GM19328 (cell line): ENCODE measurements at regions not wholly inside any gene's neighbourhood (a gene's known extent, or its start where the extent isn't known, plus 50 kb on each side); places are given as distances from the start of the nearest gene placed in this dataset.

Experiments
- ATAC-seq: cut with Tn5 transposase; IDR thresholded peaks from one replicate; pipeline ENCODE4 v1.9.1; 2021; ENCODE audit warnings: mild to moderate bottlenecking, moderate library complexity; ENCODE audit not compliant: unreplicated experiment

- no peak for ATAC-seq
Observed at GRCh38 chr6:9428421-9429172, 986.3 kb downstream of the TFAP2A start.

DNA sequence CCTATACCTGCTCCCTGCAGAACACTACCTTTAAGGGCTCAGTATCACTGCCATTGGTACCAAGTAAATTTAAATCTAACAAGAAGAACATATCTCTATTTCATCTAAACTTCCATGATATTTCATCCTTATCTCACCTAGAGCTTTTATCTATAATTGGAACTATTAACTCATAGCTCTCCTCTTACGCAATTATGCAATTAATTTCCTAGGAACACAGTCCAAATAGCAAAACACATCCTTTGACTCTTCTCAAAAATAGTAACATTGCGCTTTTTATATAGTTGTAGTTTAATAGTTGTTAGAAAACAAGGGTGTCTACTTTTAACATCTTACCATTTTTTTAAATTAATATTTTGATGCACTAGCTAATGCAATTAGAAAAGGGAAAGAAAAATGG, 986.8 kb upstream of the SLC35B3 start:
- ATAC-seq, result no peak

GRCh38 chr6:9420316-9421015, 985.1 kb upstream of the SLC35B3 start:
- ATAC-seq, result no peak

DNA sequence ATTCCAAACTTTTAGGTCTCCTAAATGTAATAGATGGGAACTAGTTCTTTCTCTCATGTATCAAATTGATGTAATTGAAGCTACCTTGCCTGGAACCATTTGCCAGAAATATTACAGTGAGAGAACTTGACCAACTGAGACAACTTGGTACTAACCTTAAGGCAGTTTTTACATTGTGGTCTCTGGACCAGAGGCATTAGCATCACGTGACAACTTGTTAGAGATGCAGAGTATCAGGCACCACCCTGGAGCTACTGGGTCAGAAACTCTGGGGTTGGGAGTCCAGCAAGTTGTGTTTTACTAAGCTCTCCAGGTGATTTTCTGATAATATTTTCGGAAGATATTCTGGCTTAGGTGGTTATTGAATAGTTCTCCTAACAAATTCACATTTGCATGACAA, 982.1 kb upstream of the SLC35B3 start:
- ATAC-seq, result no peak

DNA sequence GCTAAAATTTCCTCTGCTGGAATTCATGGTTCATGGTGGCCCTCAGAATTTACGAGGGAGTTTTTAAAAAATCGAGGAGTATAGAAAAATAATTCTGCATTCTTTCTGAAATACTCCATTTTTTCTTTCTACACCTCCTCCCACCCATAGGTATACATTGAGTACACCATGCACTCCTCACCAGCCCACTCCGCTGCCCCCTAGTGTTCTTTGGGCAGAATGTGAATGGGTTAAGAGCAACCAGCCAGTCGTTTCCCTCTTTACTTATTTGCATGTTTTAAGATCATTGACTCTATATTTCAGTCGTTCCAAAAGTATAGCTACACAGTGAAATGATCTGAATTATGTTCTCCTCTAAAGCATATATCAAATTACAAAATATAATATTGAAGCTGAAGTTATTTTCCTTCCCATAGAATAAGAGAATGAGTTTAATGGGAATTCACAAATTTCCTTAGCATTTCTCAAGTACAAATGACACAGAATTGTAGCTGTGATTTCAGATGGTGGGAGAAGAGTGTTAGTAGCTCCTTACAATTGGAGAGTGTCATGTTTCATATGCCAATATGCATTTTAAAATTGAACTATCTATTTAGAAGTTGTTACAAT, 977.7 kb upstream of the SLC35B3 start:
- ATAC-seq, result peak; percentile 86

- ATAC-seq, result no peak
Observed at GRCh38 chr6:9409126-9409525, 973.8 kb upstream of the SLC35B3 start.

DNA sequence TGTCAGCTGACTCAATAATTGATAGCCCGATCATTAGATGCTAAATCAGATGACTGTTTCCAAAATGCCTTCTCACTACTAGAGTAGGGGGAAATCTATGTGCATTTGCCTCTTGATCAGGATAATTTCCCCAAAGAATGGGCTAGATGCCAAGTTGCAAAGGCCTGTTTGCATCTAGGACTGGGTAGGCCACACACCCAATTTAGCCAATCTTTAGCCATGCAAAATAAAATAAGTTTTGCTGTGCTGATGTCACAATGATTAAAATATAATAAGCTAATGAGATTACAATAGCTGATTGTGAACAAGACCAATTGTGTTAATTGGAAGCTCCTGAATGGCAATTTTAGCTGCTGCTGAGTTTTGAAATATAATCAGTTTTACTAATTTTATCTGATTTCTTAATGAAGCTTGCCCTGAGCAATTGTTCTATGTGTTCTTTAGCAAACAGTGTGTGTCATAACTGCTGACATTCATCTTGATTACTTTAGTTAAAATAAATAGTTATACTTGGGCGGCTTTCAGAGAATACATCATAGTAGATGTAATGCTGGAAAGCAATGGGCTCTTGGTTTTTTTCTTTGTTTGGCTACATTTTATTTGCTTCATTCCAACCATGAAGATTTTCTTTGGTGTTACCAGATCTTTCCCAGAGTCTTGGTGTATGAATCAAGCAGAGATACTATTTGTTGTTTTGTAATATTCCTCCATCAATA, 973.2 kb upstream of the SLC35B3 start:
- no peak for ATAC-seq

DNA sequence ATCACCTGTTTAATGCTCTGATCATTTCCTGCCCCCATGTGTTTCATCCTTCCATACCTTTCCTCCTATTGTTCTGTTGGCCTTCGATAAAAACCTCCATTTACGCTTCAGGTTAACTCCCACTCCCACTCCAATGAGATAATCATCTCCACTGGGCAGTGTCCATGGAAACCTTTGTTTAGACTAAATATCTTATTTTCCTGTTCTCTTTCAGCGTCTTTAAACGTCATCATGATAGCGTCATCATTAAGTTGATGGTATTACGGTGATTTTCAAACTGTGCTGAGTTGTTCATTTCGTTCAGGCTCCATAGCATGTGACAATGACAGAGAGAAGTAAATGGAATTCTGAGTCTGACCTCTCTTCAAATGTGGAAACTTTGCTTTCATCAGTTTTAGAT, 970.5 kb upstream of the SLC35B3 start:
- ATAC-seq, result no peak

GRCh38 chr6:9405369-9405768, 970.0 kb upstream of the SLC35B3 start:
- ATAC-seq, result no peak

DNA sequence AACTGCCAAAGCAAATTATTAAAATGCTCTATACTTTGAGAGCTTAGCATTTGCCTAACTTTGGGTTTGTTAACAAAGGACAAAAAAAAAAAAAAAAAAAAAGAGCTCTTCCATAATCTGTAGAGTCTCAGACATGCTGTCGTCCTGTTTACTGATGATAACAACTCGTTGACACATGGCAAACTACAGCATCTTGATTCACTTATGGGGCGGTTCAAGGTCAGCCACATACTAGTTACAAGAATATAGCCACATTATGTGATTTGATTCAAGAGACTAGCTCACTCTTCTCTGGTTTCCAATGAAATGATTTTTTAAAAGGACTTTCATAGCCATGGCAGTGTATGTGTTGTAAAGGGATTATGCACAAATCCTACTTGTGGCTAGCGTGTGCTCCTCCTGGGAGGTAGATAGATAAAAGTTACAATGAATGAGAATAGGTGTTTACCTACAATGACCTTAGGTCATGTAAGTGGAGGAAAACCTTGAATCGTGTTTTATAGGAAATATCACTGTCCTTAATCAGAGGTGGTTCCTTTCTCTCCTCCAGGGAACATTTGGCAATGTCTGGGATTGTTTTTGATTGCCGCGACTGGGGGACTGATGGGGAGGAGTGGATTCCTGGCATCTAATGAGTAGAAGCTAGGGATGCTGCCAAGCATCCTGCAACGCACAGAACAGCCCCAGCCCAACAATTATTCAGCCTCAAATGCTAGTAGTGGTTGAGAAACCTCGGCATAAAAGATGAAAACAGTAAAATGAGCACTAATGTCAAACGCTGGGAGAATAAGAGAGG, 969.2 kb upstream of the SLC35B3 start:
- no peak for ATAC-seq

GRCh38 chr6:9403736-9404135, 968.4 kb upstream of the SLC35B3 start:
- no peak for ATAC-seq

DNA sequence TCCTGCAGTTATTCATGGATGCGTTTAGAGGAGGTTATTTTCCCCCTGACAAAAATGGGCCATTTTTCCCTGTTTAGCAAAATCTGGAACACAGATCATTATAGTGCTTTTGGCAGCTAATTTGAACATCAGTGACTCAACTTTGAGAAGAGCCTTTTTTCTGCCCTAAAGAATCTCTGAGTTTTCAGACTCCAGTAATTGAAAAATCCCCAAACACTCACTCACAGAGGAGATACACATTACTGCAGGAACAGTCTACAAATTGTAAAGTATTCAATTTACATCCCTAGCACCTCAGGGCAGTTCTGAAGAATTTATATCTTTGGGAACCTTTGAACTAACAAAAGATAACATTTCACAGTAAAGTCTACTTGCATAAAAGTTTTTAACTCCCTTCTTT, 966.6 kb upstream of the SLC35B3 start:
- no peak for ATAC-seq

DNA sequence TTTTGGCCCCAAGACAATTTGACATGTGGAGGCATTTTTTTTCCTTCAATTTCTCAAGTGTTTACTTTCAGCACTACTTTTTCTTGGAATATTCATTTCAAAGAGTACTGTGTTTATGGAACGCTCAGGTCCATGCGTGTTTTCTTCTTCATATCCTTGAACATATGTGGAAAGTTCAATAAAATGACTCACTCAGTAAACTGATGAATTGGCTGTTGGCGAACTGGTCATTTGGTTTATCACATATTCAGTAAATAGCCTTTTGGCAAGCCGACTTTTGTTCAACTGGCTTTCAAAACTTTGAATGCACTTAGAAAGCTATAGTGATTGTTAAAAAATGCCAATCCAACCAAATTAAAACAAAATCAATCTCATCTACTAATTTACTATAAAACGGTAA, 964.6 kb upstream of the SLC35B3 start:
- ATAC-seq, result no peak

DNA sequence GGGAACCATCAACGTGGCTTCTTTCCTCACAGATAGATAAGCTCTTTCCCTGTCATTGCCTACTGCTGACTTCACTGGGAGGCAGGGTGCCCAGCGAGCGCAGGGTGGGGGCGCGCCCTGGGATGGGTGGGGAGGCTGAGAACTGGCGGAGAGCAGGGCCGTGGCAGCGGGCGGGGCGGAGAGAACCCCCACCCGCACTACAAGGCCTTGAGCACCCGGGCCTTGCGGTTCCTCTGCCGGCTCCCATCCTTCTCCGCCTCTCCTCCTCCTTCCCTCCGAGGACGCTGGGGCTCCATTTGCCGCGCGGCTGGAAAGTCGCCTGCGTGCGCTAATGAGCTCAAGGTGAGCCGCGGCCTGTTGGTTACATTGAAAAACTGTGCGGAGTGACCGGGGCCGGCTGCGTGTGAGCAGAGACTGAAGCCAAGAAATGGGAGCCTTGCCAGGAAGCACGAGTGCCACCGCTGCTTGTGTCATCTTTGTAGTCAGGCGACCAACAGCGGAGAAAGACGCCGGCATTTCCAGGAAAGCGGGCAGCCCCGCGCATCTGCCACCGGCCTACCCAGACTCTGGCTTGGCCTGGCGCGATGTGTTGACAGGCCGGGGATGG, 963.5 kb upstream of the SLC35B3 start:
- ATAC-seq, result no peak

DNA sequence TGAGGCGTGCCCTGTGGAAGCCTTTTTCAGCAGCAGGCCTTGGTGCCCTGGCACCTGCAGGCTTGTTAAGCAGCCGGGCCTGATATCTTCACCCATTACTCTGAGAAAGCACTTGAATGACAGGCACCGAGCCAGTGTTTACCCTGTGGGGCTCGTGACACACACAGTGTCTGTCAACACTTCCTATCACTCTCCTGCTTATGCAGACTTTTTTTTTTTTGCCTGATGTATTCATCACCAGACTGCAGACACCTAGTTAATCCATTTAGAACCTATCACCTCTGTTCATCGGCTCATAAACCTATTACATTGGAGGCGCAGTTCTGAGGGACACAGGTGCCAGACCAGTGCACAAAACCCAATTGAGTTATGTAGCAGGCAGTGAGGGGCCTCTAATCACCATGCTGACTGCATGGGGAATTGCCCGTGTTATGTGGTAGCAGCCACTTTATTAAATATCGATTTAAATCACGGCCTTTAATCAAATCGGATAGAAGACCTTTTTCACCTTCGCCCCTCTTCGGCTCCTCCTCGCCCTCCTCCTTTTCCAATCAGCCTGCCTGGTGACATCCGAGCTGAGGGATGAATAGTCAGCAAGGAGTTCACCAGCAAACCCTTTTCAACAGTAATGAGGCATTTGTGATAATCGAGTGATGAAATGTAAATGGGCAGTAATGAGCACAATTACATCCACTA, 962.9 kb upstream of the SLC35B3 start:
- ATAC-seq, result no peak

- ATAC-seq, result no peak
Observed at GRCh38 chr6:9388596-9388995, 953.3 kb upstream of the SLC35B3 start.

GRCh38 chr6:9380568-9380967, 945.2 kb upstream of the SLC35B3 start:
- ATAC-seq, result no peak

DNA sequence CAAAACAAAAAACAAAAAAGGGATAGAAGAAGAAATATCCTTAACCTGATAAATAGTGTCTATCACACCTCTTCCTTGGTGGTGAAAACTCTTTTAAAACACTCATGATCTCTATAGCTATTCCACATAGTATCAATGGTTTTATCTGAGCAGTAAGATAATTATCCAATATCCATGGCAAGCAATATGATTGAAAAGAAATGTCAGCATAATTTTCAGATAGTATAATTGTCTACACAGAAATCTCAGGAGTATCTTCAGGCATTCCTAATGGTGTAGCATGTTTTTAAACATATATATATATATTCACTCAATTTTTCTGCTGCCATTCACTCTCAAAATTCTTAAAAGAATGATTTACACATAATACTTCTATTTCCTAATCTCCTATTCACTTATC, 938.0 kb upstream of the SLC35B3 start:
- no peak for ATAC-seq

GRCh38 chr6:9370480-9370879, 935.1 kb upstream of the SLC35B3 start:
- ATAC-seq, result no peak

GRCh38 chr6:9365378-9365777, 930.0 kb upstream of the SLC35B3 start:
- ATAC-seq, result no peak
